DND-41 (cell line): ENCODE measurements at regions not wholly inside any gene's neighbourhood (a gene's known extent, or its start where the extent isn't known, plus 50 kb on each side); places are given as distances from the start of the nearest gene placed in this dataset.
A peak's percentile ranks its signal among the peaks of the same experiment; 100 is the strongest.

Experiments
- ATAC-seq: fragments of 200-7000 bp; cut with Tn5 transposase; 3 replicates; pipeline ENCODE4 v1.9.1; 2021; ENCODE audit warnings: low read depth; ENCODE audit not compliant: insufficient read depth
- DNase-seq: peaks from one replicate; pipeline ENCODE4 v3.0.0-alpha.2; 2020
- H2AFZ ChIP-seq: 2 replicates; pipeline ENCODE4 v1.6.0; 2012; ENCODE audit warnings: low read depth, low read length
- H3K27ac ChIP-seq: 2 replicates; pipeline ENCODE4 v1.5.1; 2012; ENCODE audit warnings: low read length, inconsistent platforms
- H3K27me3 ChIP-seq: fragments of 200-600 bp; sonication (generic); 2 replicates; pipeline ENCODE4 v1.6.0; 2012; ENCODE audit warnings: low read length, mild to moderate bottlenecking, inconsistent platforms; ENCODE audit not compliant: insufficient read depth, poor library complexity
- H3K36me3 ChIP-seq: 2 replicates; pipeline ENCODE4 v1.5.1; 2012; ENCODE audit warnings: low read length, inconsistent platforms; ENCODE audit not compliant: insufficient read depth
- H3K4me1 ChIP-seq: 2 replicates; pipeline ENCODE4 v1.5.1; 2012; ENCODE audit warnings: mild to moderate bottlenecking, low read length; ENCODE audit not compliant: insufficient read depth
- H3K4me2 ChIP-seq: 2 replicates; pipeline ENCODE4 v1.6.0; 2012; ENCODE audit warnings: mild to moderate bottlenecking, moderate library complexity, low read length, inconsistent platforms; ENCODE audit not compliant: insufficient read depth
- H3K4me3 ChIP-seq, 2 experiments: fragments of 200-600 bp in 1 of 2; shearing (Covaris generic) in 1 of 2; 2 replicates each; pipeline ENCODE4 v1.5.1; 2012 to 2016; ENCODE audit warnings: inconsistent platforms in 2 of 2, low read length in 2 of 2, mild to moderate bottlenecking in 2 of 2, low read depth in 1 of 2, moderate library complexity in 1 of 2
- H3K79me2 ChIP-seq: 2 replicates; pipeline ENCODE4 v1.6.0; 2012; ENCODE audit warnings: low read length, inconsistent platforms; ENCODE audit not compliant: insufficient read depth
- H3K9ac ChIP-seq: 2 replicates; pipeline ENCODE4 v1.6.0; 2012; ENCODE audit warnings: low read depth, mild to moderate bottlenecking, inconsistent platforms, low read length, moderate library complexity
- H3K9me3 ChIP-seq: 2 replicates; pipeline ENCODE4 v1.5.1; 2012; ENCODE audit warnings: low read length, moderate library complexity, mild to moderate bottlenecking, inconsistent platforms; ENCODE audit not compliant: insufficient read depth, severe bottlenecking
- H4K20me1 ChIP-seq: 2 replicates; pipeline ENCODE4 v1.6.0; 2012; ENCODE audit warnings: low read length; ENCODE audit not compliant: insufficient read depth
- CTCF ChIP-seq: IDR thresholded peaks from 2 replicates; pipeline ENCODE4 v1.5.1; 2012; ENCODE audit warnings: borderline replicate concordance, low read length, moderate library complexity, mild to moderate bottlenecking; ENCODE audit not compliant: poor library complexity, severe bottlenecking; ENCODE audit errors: extremely low read depth
- EZH2 ChIP-seq: IDR thresholded peaks from 3 replicates; pipeline ENCODE4 v1.6.1; 2012; ENCODE audit warnings: borderline replicate concordance, low read depth, mild to moderate bottlenecking, moderate library complexity, low read length, inconsistent platforms; ENCODE audit not compliant: severe bottlenecking

DNA sequence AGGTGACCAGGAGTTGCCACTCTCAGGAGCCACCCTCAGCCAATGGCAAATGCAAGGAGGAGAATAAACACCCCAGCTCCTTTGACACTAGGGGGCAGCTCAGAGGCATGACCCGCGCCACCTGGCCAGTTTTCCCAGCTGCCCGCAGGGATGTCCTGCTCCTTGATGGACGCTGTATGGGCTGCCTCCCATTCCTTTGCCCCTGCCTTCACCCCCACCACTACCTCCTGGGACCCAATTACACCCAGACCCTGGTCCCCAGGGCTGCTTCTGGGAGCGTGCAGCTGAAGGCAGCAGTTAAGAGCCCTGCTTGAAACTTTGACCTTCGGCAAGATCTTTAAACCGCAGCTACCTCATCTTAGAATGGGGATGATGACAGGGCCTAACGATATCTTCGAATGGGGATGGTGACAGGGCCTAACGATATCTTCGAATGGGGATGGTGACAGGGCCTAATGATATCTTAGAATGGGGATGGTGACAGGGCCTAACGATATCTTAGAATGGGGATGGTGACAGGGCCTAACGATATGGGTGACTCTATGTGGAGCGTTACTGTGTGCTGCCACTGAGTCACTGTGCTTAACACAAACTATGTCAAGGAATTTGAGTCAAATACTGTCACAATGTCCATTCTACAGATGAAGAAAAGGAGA lies 163.0 kb upstream of the KAZN start:
- Histone ChIP-seq H3K4me2 (no peak overlapping the region), H3K4me1 (peaks cover 7% of the 10 kb centered on the region), H3K27me3 (no peaks in the 10 kb centered on the region), H3K4me3 (no peak overlapping the region), H3K9me3 (no peaks in the 10 kb centered on the region), H4K20me1 (no peaks in the 10 kb centered on the region), H3K27ac (no peak overlapping the region), H2AFZ (no peak overlapping the region), H3K79me2 (no peaks in the 10 kb centered on the region), H3K9ac (no peak overlapping the region), H3K36me3 (no peaks in the 10 kb centered on the region)
- TF ChIP-seq CTCF = peak; percentile 41
- no peak for TF ChIP-seq EZH2
- ATAC-seq (no peak), DNase-seq (no peak)

GRCh38 chr1:14437417-14437918 lies 161.0 kb upstream of the KAZN start:
- DNase-seq = no peak
- no peak overlapping the region for H3K9ac ChIP-seq
- H4K20me1 ChIP-seq = no peaks in the 10 kb centered on the region
- no peak overlapping the region for H3K4me2 ChIP-seq
- no peaks in the 10 kb centered on the region for H3K79me2 ChIP-seq
- no peak overlapping the region for H3K4me3 ChIP-seq
- ATAC-seq = no peak
- no peaks in the 10 kb centered on the region for H3K9me3 ChIP-seq
- TF ChIP-seq EZH2 (no peak), CTCF (no peak)
- no peaks in the 10 kb centered on the region for H3K27me3 ChIP-seq
- H3K27ac ChIP-seq = no peak overlapping the region
- H2AFZ ChIP-seq = no peak overlapping the region
- H3K36me3 ChIP-seq = no peaks in the 10 kb centered on the region
- peaks cover 7% of the 10 kb centered on the region for H3K4me1 ChIP-seq

DNA sequence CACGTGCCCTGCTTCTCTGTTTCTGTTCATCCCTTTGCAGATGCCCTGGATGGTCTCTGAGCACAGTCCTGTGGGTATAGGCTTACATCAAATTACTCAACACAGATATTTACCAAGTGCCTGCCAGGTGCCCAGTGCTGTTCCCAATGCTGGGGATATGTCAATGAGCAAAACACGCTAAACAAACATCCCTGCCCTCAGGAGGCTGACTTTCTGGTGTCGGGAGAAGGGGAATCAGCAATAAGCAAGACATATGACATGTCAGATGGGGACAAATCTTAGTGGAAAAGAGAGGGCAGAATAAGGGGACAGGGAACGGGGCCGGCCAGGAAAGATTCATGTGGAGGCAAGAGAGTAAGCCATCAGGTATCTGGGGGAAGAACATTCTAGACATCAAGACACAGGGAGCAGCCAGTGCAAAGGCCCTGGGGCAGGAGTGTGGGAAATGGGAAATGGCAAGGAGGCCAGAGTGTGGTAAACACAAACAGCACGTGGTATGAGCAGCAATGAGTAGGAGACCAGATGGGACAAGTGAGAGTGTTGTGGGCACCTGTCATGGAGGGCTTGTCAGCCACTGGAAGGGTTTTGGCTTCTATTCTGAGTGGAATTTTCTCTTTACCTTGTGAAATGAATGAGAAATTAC lies 160.2 kb upstream of the KAZN start:
- peaks cover 7% of the 10 kb centered on the region for H3K4me1 ChIP-seq
- no peaks in the 10 kb centered on the region for H3K9me3 ChIP-seq
- no peak for DNase-seq
- no peaks in the 10 kb centered on the region for H3K79me2 ChIP-seq
- H3K4me3 ChIP-seq = no peak overlapping the region
- no peaks in the 10 kb centered on the region for H4K20me1 ChIP-seq
- H3K36me3 ChIP-seq = no peaks in the 10 kb centered on the region
- H2AFZ ChIP-seq = no peak overlapping the region
- ATAC-seq = no peak
- no peak overlapping the region for H3K9ac ChIP-seq
- no peaks in the 10 kb centered on the region for H3K27me3 ChIP-seq
- no peak for TF ChIP-seq CTCF
- no peak for TF ChIP-seq EZH2
- no peak overlapping the region for H3K4me2 ChIP-seq
- no peak overlapping the region for H3K27ac ChIP-seq
